ENCODE measurements at regions not wholly inside any gene's neighbourhood (a gene's known extent, or its start where the extent isn't known, plus 50 kb on each side); places are given as distances from the start of the nearest gene placed in this dataset.

GRCh38 chr12:118625050-118625675, 248.8 kb downstream of the SUDS3 start (continued):
- TF ChIP-seq TOE1 (IDR thresholded peaks at IDR 0.05; ENCODE audit: borderline replicate concordance) (no peak), TOE1 (CRISPR knock-in tag; IDR thresholded peaks at IDR 0.05; ENCODE audit: borderline replicate concordance, low read depth) (no peak), NFE2L1 (tag; IDR thresholded peaks at IDR 0.05; ENCODE audit: borderline replicate concordance, low read depth) (no peak), RFX7 (CRISPR knock-in tag; IDR thresholded peaks at IDR 0.05) (no peak), HNRNPH1 (optimal IDR thresholded peaks at IDR 0.05; ENCODE audit: low read depth, low read length) (no peak), MBD1 (CRISPR knock-in tag; IDR thresholded peaks at IDR 0.05) (no peak), MGA (IDR thresholded peaks at IDR 0.05) (no peak), TRIM25 (IDR thresholded peaks at IDR 0.05; ENCODE audit: borderline replicate concordance) (no peak), NCOR1 (IDR thresholded peaks at IDR 0.05) (peak; percentile 76), SNIP1 (IDR thresholded peaks at IDR 0.05; ENCODE audit: low read depth) (no peak)
- TF ChIP-seq, protein P1, sequence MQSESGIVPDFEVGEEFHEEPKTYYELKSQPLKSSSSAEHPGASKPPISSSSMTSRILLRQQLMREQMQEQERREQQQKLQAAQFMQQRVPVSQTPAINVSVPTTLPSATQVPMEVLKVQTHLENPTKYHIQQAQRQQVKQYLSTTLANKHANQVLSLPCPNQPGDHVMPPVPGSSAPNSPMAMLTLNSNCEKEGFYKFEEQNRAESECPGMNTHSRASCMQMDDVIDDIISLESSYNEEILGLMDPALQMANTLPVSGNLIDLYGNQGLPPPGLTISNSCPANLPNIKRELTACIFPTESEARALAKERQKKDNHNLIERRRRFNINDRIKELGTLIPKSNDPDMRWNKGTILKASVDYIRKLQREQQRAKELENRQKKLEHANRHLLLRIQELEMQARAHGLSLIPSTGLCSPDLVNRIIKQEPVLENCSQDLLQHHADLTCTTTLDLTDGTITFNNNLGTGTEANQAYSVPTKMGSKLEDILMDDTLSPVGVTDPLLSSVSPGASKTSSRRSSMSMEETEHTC (IDR thresholded peaks at IDR 0.05), result no peak
